Tibial nerve (tissue), 4 donors: ENCODE measurements at regions not wholly inside any gene's neighbourhood (a gene's known extent, or its start where the extent isn't known, plus 50 kb on each side); places are given as distances from the start of the nearest gene placed in this dataset.

ENCODE experiments used
- EP300 ChIP-seq, 2 donors: sonication (generic); formaldehyde crosslinking; IDR thresholded peaks; one replicate each; pipeline ENCODE4 v1.6.1; 2017; ENCODE audit warnings: antibody characterized with exemption in 2 of 2, mild to moderate bottlenecking in 1 of 2
- POLR2A ChIP-seq, 2 donors: fragments of 450-650 bp; IDR thresholded peaks; one replicate each; pipeline ENCODE4 v1.6.1; 2017; ENCODE audit warnings: antibody characterized with exemption in 2 of 2, mild to moderate bottlenecking in 2 of 2, moderate library complexity in 2 of 2
- TF ChIP-seq, protein P1 (sequence below), 5 experiments: fragments of 200-600 bp in 3 of 5; fragments of 450-650 bp in 2 of 5; sonication (generic) in 3 of 5; IDR thresholded peaks; one replicate each; pipeline ENCODE4 v1.5.1; 2016 to 2019; ENCODE audit warnings: antibody characterized with exemption in 5 of 5, mild to moderate bottlenecking in 3 of 5, moderate library complexity in 2 of 5

DNA sequence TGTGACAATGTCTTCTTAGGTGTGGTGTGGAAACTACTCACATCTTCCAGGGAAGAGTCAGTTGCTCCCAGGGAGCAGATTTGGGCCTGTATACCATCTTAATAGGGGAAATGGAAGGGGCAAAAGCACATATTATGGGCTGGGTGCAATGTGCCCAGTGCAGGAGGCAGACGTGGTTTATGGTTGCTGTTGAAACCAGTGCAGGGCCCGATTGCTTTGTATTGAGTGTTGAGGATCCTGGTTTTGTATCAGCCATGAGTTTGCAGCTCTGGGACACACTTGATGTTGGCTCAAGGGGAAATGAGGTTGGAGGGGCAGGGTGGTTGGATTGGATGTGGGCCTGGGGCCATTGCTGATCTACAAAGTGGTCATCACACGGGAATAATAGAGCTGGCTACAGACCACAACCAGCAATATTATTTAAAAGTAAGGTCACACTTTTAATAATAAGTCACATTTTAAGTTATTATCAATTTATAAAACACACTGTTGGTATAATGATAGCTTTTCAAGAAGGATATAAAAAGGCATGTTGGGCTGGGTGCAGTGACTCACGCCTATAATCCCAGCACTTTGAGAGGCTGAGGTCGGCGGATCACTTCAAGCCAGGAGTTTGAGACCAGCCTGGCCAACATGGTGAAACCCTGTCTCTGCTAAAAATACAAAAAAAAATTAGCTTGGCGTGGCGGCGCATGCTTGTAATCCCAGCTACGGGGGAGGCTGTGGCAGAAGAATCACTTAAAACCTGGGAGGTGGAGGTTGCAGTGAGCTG lies 302.4 kb downstream of the SEC14L1 start:
- no peak for TF ChIP-seq EP300 (IDR thresholded peaks at IDR 0.05)
- TF ChIP-seq POLR2A (IDR thresholded peaks at IDR 0.05), result no peak
- TF ChIP-seq, protein P1, sequence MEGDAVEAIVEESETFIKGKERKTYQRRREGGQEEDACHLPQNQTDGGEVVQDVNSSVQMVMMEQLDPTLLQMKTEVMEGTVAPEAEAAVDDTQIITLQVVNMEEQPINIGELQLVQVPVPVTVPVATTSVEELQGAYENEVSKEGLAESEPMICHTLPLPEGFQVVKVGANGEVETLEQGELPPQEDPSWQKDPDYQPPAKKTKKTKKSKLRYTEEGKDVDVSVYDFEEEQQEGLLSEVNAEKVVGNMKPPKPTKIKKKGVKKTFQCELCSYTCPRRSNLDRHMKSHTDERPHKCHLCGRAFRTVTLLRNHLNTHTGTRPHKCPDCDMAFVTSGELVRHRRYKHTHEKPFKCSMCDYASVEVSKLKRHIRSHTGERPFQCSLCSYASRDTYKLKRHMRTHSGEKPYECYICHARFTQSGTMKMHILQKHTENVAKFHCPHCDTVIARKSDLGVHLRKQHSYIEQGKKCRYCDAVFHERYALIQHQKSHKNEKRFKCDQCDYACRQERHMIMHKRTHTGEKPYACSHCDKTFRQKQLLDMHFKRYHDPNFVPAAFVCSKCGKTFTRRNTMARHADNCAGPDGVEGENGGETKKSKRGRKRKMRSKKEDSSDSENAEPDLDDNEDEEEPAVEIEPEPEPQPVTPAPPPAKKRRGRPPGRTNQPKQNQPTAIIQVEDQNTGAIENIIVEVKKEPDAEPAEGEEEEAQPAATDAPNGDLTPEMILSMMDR (IDR thresholded peaks at IDR 0.05), result no peak
